K562 (cell line): ENCODE measurements at regions not wholly inside any gene's neighbourhood (a gene's known extent, or its start where the extent isn't known, plus 50 kb on each side); places are given as distances from the start of the nearest gene placed in this dataset.

Source experiments
- ATAC-seq: fragments of 200-7000 bp; cut with Tn5 transposase; 3 replicates; pipeline ENCODE4 v1.9.1; 2020; ENCODE audit warnings: moderate library complexity
- BruUV-seq: library from RNA; stranded (reverse); fragments of 400-500 nt; replicated peaks from 2 replicates; lab custom pipeline; 2021; lab: Mats Ljungman, UMichigan
- CTCF ChIA-PET: fragments of 300-600 bp; formaldehyde crosslinking; extraction: SDS; loops from one replicate; lab custom pipeline; 2021; ENCODE audit warnings: low intra/inter-chr PET ratio; lab: Yijun Ruan, JAX
- POLR2A ChIA-PET: fragments of 300-600, 350-650 bp; sonication (Branson Sonifier 250); formaldehyde crosslinking; extraction: SDS; loops from one replicate; lab custom pipeline; 2021; ENCODE audit warnings: antibody characterized with exemption, inconsistent platforms; lab: Yijun Ruan, JAX
- DNase-seq, 4 experiments: peaks; one replicate each; pipeline versions ENCODE4 v3.0.0 to v3.0.0-alpha.2; 2011 to 2018; ENCODE audit warnings: low spot score in 3 of 4, mixed read lengths in 3 of 4; ENCODE audit errors: extremely low read depth in 1 of 4
- FAIRE-seq: peaks from 2 replicates; lab custom pipeline; 2011; peaks lifted over from hg19 to GRCh38; lab: Jason Lieb, UNC
- H2AFZ ChIP-seq: 2 replicates; pipeline ENCODE4 v1.6.0; 2011; ENCODE audit warnings: low read depth, low read length, control low read depth, inconsistent platforms
- H3K27ac ChIP-seq: fragments of 200-600 bp; 3 replicates; pipeline ENCODE4 v1.8.0; 2011; ENCODE audit warnings: low read depth, mild to moderate bottlenecking, control low read depth, inconsistent platforms, low read length, moderate library complexity, mixed read lengths; ENCODE audit errors: extremely low read depth
- H3K27me3 ChIP-seq, 2 experiments: fragments of 300-600 bp in 1 of 2; 2 replicates in 1 of 2; 3 replicates in 1 of 2; pipeline versions ENCODE4 v1.6.0 to v1.8.0; 2011; ENCODE audit warnings: inconsistent platforms in 2 of 2, low read length in 2 of 2, mild to moderate bottlenecking in 1 of 2, mixed read lengths in 1 of 2, moderate library complexity in 1 of 2; ENCODE audit not compliant: control insufficient read depth in 2 of 2, insufficient read depth in 2 of 2
- H3K36me3 ChIP-seq: fragments of 300-600 bp; 3 replicates; pipeline ENCODE4 v1.8.0; 2011; ENCODE audit warnings: mild to moderate bottlenecking, low read length, inconsistent platforms; ENCODE audit not compliant: control insufficient read depth, insufficient read depth
- H3K4me1 ChIP-seq, 2 experiments: fragments of 200-600 bp in 1 of 2; replicated peaks in 1 of 2; 2 replicates in 1 of 2; 3 replicates in 1 of 2; pipeline versions ENCODE4 v1.5.1 to v1.8.0; 2011; ENCODE audit warnings: inconsistent platforms in 2 of 2, low read length in 2 of 2, mild to moderate bottlenecking in 1 of 2, mixed read lengths in 1 of 2, moderate library complexity in 1 of 2; ENCODE audit not compliant: control insufficient read depth in 2 of 2, insufficient read depth in 2 of 2
- H3K4me2 ChIP-seq: 2 replicates; pipeline ENCODE4 v1.6.1; 2011; ENCODE audit warnings: low read length, control low read depth, inconsistent platforms, mixed read lengths; ENCODE audit not compliant: insufficient read depth
- H3K4me3 ChIP-seq: fragments of 200-600 bp; sonication (generic), shearing (Covaris generic); 2 replicates; pipeline ENCODE4 v1.5.1; 2016; ENCODE audit warnings: control low read depth, inconsistent platforms
- H3K79me2 ChIP-seq: fragments of 200-600 bp; 3 replicates; pipeline ENCODE4 v1.8.0; 2011; ENCODE audit warnings: low read length, inconsistent platforms; ENCODE audit not compliant: control insufficient read depth, insufficient read depth
- H3K9ac ChIP-seq, 2 experiments: 2 replicates each; pipeline versions ENCODE4 v1.6.0 to v1.6.1; 2011; ENCODE audit warnings: low read depth in 2 of 2, low read length in 2 of 2, control low read depth in 1 of 2, inconsistent platforms in 1 of 2, mild to moderate bottlenecking in 1 of 2, mixed read lengths in 1 of 2; ENCODE audit not compliant: insufficient read depth in 1 of 2
- H3K9me1 ChIP-seq: one replicate; pipeline ENCODE4 v1.6.0; 2011; ENCODE audit warnings: inconsistent platforms, mild to moderate bottlenecking, low read length, moderate library complexity; ENCODE audit not compliant: control insufficient read depth, insufficient read depth
- H3K9me3 ChIP-seq: replicated peaks from 2 replicates; pipeline ENCODE4 v1.5.1; 2011; ENCODE audit warnings: low read depth, low read length, inconsistent platforms; ENCODE audit not compliant: control insufficient read depth, insufficient read depth
- H4K20me1 ChIP-seq: replicated peaks from 2 replicates; pipeline ENCODE4 v1.6.1; 2011; ENCODE audit warnings: low read length, inconsistent platforms, mixed read lengths; ENCODE audit not compliant: control insufficient read depth, insufficient read depth
- ATF1 ChIP-seq, 2 experiments: fragments of 450-650 bp in 1 of 2; IDR thresholded peaks; 2 replicates each; pipeline ENCODE4 v1.6.1; 2016; ENCODE audit warnings: missing compliant biosample characterization in 1 of 2, missing genetic modification characterization in 1 of 2
- GABPB1 ChIP-seq: sonication (generic); formaldehyde crosslinking; IDR thresholded peaks from 2 replicates; pipeline ENCODE4 v1.8.0; 2022; ENCODE audit warnings: mild to moderate bottlenecking, missing genetic modification reagents
- HMG20A ChIP-seq: fragments of 450-650 bp; formaldehyde crosslinking; conservative IDR thresholded peaks from 2 replicates; pipeline ENCODE4 v1.4.0; 2020; ENCODE audit warnings: mild to moderate bottlenecking, mixed read lengths
- ID3 ChIP-seq, 2 experiments: fragments of 250-450 bp in 1 of 2; fragments of 450-650 bp in 1 of 2; sonication (Bioruptor Pico) in 1 of 2; IDR thresholded peaks; 2 replicates each; pipeline versions ENCODE4 v1.6.1 to v1.8.0; 2016 to 2021; ENCODE audit warnings: mild to moderate bottlenecking in 2 of 2, moderate library complexity in 2 of 2, missing compliant biosample characterization in 1 of 2, missing genetic modification characterization in 1 of 2
- KAT8 ChIP-seq: fragments of 450-650 bp; IDR thresholded peaks from 2 replicates; pipeline ENCODE4 v1.6.1; 2016; ENCODE audit warnings: low read depth, mild to moderate bottlenecking
- KDM2B ChIP-seq: fragments of 250-450 bp; sonication (Bioruptor Pico); IDR thresholded peaks from 2 replicates; pipeline ENCODE4 v1.8.0; 2021; ENCODE audit warnings: mild to moderate bottlenecking, moderate library complexity
- MAX ChIP-seq: sonication (generic); formaldehyde crosslinking; IDR thresholded peaks from 2 replicates; pipeline ENCODE4 v1.9.0; 2022; ENCODE audit warnings: mild to moderate bottlenecking, missing genetic modification reagents
- PRMT5 ChIP-seq: sonication (generic); formaldehyde crosslinking; IDR thresholded peaks from 2 replicates; pipeline ENCODE4 v1.5.0; 2020; ENCODE audit warnings: missing genetic modification reagents
- SIN3B ChIP-seq: fragments of 450-650 bp; IDR thresholded peaks from 2 replicates; pipeline ENCODE4 v1.6.1; 2017; ENCODE audit warnings: low read depth, mild to moderate bottlenecking, moderate library complexity
- THAP7 ChIP-seq: fragments of 250-450 bp; sonication (Bioruptor Pico); IDR thresholded peaks from 2 replicates; pipeline ENCODE4 v1.5.0; 2021
- ZBTB34 ChIP-seq: fragments of 250-450 bp; sonication (Bioruptor Pico); IDR thresholded peaks from 2 replicates; pipeline ENCODE4 v1.8.0; 2021; ENCODE audit warnings: mild to moderate bottlenecking, moderate library complexity
- ZNF561 ChIP-seq: fragments of 450-650 bp; formaldehyde crosslinking; conservative IDR thresholded peaks from 2 replicates; pipeline ENCODE4 v1.4.0; 2020; ENCODE audit warnings: mild to moderate bottlenecking, moderate library complexity
- WGBS: fragments of 100-300 bp; shearing (Covaris generic); methylation state at CpG from one replicate; pipeline ENCODE4 v1.1.6; 2016; ENCODE audit warnings: low coverage, mixed read lengths; ENCODE audit not compliant: insufficient coverage; ENCODE audit errors: missing lambda C conversion rate; 5-methylcytosine and 5-hydroxymethylcytosine counted together
- in situ Hi-C: fragments of 300-500 bp; cut with MboI; formaldehyde crosslinking; loops from 4 replicates; pipeline ENCODE4 v1.15.0; 2018; ENCODE audit warnings: inconsistent platforms, mixed read lengths
- intact Hi-C: fragments of 100-400 bp; cut with micrococcal nuclease; formaldehyde crosslinking; loops from 2 replicates; pipeline ENCODE4 v1.14.2; 2022

GRCh38 chr15:94535298-94536048 is 304.1 kb downstream of the MCTP2 start:
- WGBS = 0% methylated on average over 2 of the region's 2 CpGs
- no peak overlapping the region for H3K4me2 ChIP-seq
- no peak overlapping the region for H3K4me3 ChIP-seq
- H3K4me1 ChIP-seq = no peaks in the 10 kb centered on the region
- intact Hi-C loops = no loop called here
- TF ChIP-seq GABPB1 (no peak), ID3 (CRISPR knock-in tag; IDR thresholded peaks at IDR 0.05) (no peak), ID3 (tag; IDR thresholded peaks at IDR 0.05) (no peak)
- no peaks in the 10 kb centered on the region for H3K27me3 ChIP-seq
- no peak overlapping the region for H3K9ac ChIP-seq
- no peaks in the 10 kb centered on the region for H3K79me2 ChIP-seq
- in situ Hi-C loops = no loop called here
- ChIA-PET CTCF (interaction anchor here (0.6 kb wide), 1 partner anchor 139 kb away, joined by 3 read pairs; no protein-coding TSS in a partner anchor), POLR2A (no interaction called here)
- no peaks in the 10 kb centered on the region for H3K9me3 ChIP-seq
- DNase-seq = no peak
- FAIRE-seq = no peak
- no peaks in the 10 kb centered on the region for H4K20me1 ChIP-seq
- BruUV-seq = no TSS peak
- no peak overlapping the region for H3K27ac ChIP-seq
- no peaks in the 10 kb centered on the region for H3K9me1 ChIP-seq
- H3K36me3 ChIP-seq = no peaks in the 10 kb centered on the region
- no peak overlapping the region for H2AFZ ChIP-seq
- no peak for ATAC-seq

GRCh38 chr15:94536549-94536948 is 305.2 kb downstream of the MCTP2 start:
- 0% methylated on average over 3 of the region's 3 CpGs for WGBS
- Histone ChIP-seq H3K4me1 (no peaks in the 10 kb centered on the region), H4K20me1 (no peaks in the 10 kb centered on the region), H3K4me2 (no peak overlapping the region), H2AFZ (no peak overlapping the region), H3K4me3 (no peak overlapping the region), H3K27me3 (no peaks in the 10 kb centered on the region), H3K9ac (no peak overlapping the region), H3K9me3 (no peaks in the 10 kb centered on the region), H3K36me3 (no peaks in the 10 kb centered on the region), H3K79me2 (no peaks in the 10 kb centered on the region), H3K27ac (no peak overlapping the region), H3K9me1 (no peaks in the 10 kb centered on the region)
- FAIRE-seq (no peak), DNase-seq (no peak), ATAC-seq (no peak)
- intact Hi-C loops (no loop called here), in situ Hi-C loops (no loop called here)
- ChIA-PET POLR2A (no interaction called here), CTCF (no interaction called here)
- no TSS peak for BruUV-seq
- TF ChIP-seq MAX (CRISPR knock-in tag) = no peak
- no peak for TF ChIP-seq ATF1 (CRISPR knock-in tag; IDR thresholded peaks at IDR 0.05)
- no peak for TF ChIP-seq ATF1 (tag; IDR thresholded peaks at IDR 0.05)
- TF ChIP-seq PRMT5 (CRISPR knock-in tag) = no peak
- TF ChIP-seq KDM2B (CRISPR knock-in tag) = no peak
- no peak for TF ChIP-seq KAT8
- no peak for TF ChIP-seq ZNF561 (CRISPR knock-in tag)
- TF ChIP-seq HMG20A (CRISPR knock-in tag) = no peak
- no peak for TF ChIP-seq SIN3B
- no peak for TF ChIP-seq THAP7 (CRISPR knock-in tag)
- no peak for TF ChIP-seq ZBTB34 (CRISPR knock-in tag)
